ENCODE measurements at regions not wholly inside any gene's neighbourhood (a gene's known extent, or its start where the extent isn't known, plus 50 kb on each side); places are given as distances from the start of the nearest gene placed in this dataset.
A peak's percentile ranks its signal among the peaks of the same experiment; 100 is the strongest.

GRCh38 chr14:101480747-101481530, 80.4 kb upstream of the DIO3 start:
- no peaks in the 10 kb centered on the region for H3K9me3 ChIP-seq (ENCODE audit: control insufficient read depth, low read length)
- 52% methylated on average over 16 of the region's 16 CpGs for WGBS
- no peak overlapping the region for H3K27ac ChIP-seq (ENCODE audit: low read length)
- no peak for ATAC-seq
- DNase-seq = no peak
- no peaks in the 10 kb centered on the region for H3K4me1 ChIP-seq (ENCODE audit: control insufficient read depth, insufficient read depth, low read length)
- intact Hi-C loops (cut with DNase I) = no loop called here
- no peaks in the 10 kb centered on the region for H3K27me3 ChIP-seq (ENCODE audit: control insufficient read depth, insufficient read depth)
- no peak overlapping the region for H3K4me3 ChIP-seq (ENCODE audit: low read length)

GRCh38 chr14:101481557-101481956, 79.7 kb upstream of the DIO3 start:
- intact Hi-C loops (cut with DNase I) = no loop called here
- Histone ChIP-seq H3K27ac (ENCODE audit: low read length) (no peak overlapping the region), H3K9me3 (ENCODE audit: control insufficient read depth, low read length) (no peaks in the 10 kb centered on the region), H3K4me1 (ENCODE audit: control insufficient read depth, insufficient read depth, low read length) (no peaks in the 10 kb centered on the region), H3K4me3 (ENCODE audit: low read length) (no peak overlapping the region), H3K27me3 (ENCODE audit: control insufficient read depth, insufficient read depth) (no peaks in the 10 kb centered on the region)
- DNase-seq (no peak), ATAC-seq (no peak)
- WGBS = 76% methylated on average over 5 of the region's 5 CpGs

DNA sequence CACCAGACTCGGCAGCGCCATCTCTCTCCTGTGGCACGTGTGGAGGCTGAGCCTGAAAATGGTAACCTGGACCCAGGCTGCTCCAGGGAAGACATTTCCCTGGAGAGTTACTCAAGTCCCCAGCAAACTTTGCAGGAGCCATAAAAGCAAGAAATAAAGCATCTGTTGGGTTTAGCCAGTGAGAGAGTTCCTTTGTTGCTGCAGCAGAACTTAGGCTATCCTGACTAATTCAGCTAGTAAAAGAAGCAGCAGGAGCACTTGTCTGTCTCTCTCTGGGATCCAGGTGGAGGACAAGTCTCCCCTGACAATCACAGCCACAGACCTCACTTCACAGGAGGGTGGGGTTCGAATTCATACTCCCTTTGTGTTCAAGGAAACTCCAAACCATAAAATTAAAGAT, 79.2 kb upstream of the DIO3 start:
- intact Hi-C loops (cut with DNase I) = no loop called here
- ATAC-seq (no peak), DNase-seq (no peak)
- 88% methylated on average over 4 of the region's 4 CpGs for WGBS
- Histone ChIP-seq H3K27me3 (ENCODE audit: control insufficient read depth, insufficient read depth) (no peaks in the 10 kb centered on the region), H3K4me3 (ENCODE audit: low read length) (no peak overlapping the region), H3K27ac (ENCODE audit: low read length) (no peak overlapping the region), H3K4me1 (ENCODE audit: control insufficient read depth, insufficient read depth, low read length) (no peaks in the 10 kb centered on the region), H3K9me3 (ENCODE audit: control insufficient read depth, low read length) (no peaks in the 10 kb centered on the region)

GRCh38 chr14:101483829-101484228, 77.5 kb upstream of the DIO3 start:
- no peak overlapping the region for H3K4me3 ChIP-seq (ENCODE audit: low read length)
- DNase-seq (no peak), ATAC-seq (no peak)
- no peak overlapping the region for H3K27ac ChIP-seq (ENCODE audit: low read length)
- no peaks in the 10 kb centered on the region for H3K27me3 ChIP-seq (ENCODE audit: control insufficient read depth, insufficient read depth)
- H3K9me3 ChIP-seq (ENCODE audit: control insufficient read depth, low read length) = no peaks in the 10 kb centered on the region
- WGBS = 87% methylated on average over 4 of the region's 4 CpGs
- no peaks in the 10 kb centered on the region for H3K4me1 ChIP-seq (ENCODE audit: control insufficient read depth, insufficient read depth, low read length)
- intact Hi-C loops (cut with DNase I) = no loop called here

GRCh38 chr14:101489092-101489760, 72.1 kb upstream of the DIO3 start:
- Histone ChIP-seq H3K4me1 (ENCODE audit: control insufficient read depth, insufficient read depth, low read length) (no peaks in the 10 kb centered on the region), H3K9me3 (ENCODE audit: control insufficient read depth, low read length) (no peaks in the 10 kb centered on the region), H3K27ac (ENCODE audit: low read length) (no peak overlapping the region), H3K27me3 (ENCODE audit: control insufficient read depth, insufficient read depth) (no peaks in the 10 kb centered on the region), H3K4me3 (ENCODE audit: low read length) (no peak overlapping the region)
- no peak for ATAC-seq
- WGBS = 73% methylated on average over 9 of the region's 9 CpGs
- no peak for DNase-seq
- intact Hi-C loops (cut with DNase I) = no loop called here

DNA sequence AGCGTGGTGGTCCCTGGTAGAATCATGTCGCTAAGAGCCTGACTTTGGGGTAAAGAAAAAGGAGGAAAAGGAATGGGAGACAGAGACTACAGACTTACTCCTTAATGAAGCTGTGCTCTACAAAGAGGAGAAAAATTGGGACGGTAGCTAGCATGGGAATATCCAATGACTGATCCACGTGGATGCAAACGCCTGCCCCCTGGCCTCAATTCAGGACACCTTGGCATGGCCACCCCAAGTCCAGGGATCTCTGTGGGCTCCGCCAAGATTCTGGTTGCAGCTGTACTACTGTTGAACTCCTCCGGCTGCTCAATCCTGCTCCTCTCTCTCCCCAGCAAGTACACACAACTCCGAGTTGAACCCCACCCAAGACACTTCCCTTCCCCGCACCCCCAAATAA, 70.5 kb upstream of the DIO3 start:
- no peak for ATAC-seq
- no peak for DNase-seq
- no peaks in the 10 kb centered on the region for H3K4me1 ChIP-seq (ENCODE audit: control insufficient read depth, insufficient read depth, low read length)
- no peak overlapping the region for H3K4me3 ChIP-seq (ENCODE audit: low read length)
- no peak overlapping the region for H3K27ac ChIP-seq (ENCODE audit: low read length)
- 81% methylated on average over 9 of the region's 9 CpGs for WGBS
- no peaks in the 10 kb centered on the region for H3K27me3 ChIP-seq (ENCODE audit: control insufficient read depth, insufficient read depth)
- H3K9me3 ChIP-seq (ENCODE audit: control insufficient read depth, low read length) = no peaks in the 10 kb centered on the region
- intact Hi-C loops (cut with DNase I) = no loop called here

- no peaks in the 10 kb centered on the region for H3K9me3 ChIP-seq (ENCODE audit: control insufficient read depth, low read length)
- no peaks in the 10 kb centered on the region for H3K27me3 ChIP-seq (ENCODE audit: control insufficient read depth, insufficient read depth)
- ATAC-seq = no peak
- no peak overlapping the region for H3K4me3 ChIP-seq (ENCODE audit: low read length)
- H3K27ac ChIP-seq (ENCODE audit: low read length) = no peak overlapping the region
- no peaks in the 10 kb centered on the region for H3K4me1 ChIP-seq (ENCODE audit: control insufficient read depth, insufficient read depth, low read length)
- peak in 1 of 3 donors; percentile 1 for DNase-seq
- intact Hi-C loops (cut with DNase I) = no loop called here
- WGBS = 77% methylated on average over 12 of the region's 12 CpGs
Observed at GRCh38 chr14:101491841-101492240, 69.5 kb upstream of the DIO3 start.

DNA sequence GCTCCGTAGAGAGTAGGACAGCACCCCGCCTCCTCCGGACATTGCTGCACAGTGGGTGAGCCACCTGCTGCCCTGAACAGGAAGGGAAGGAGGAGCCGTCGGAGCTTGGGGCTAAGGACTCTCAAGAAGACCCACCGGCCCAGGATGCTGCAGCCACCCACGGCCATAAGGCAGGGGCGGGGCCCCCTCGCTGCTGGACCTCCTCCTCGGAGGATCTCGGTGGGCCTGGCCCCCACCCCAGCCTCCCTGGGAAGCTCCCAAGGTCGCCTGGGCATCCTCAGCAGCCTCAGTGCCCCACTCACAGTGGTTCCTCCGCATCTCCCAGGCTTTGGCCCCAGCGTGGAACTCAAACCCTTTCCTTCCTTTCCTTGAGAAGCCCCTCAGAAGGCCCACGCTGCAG, 68.6 kb upstream of the DIO3 start:
- Histone ChIP-seq H3K27ac (ENCODE audit: low read length) (no peak overlapping the region), H3K27me3 (ENCODE audit: control insufficient read depth, insufficient read depth) (no peaks in the 10 kb centered on the region), H3K9me3 (ENCODE audit: control insufficient read depth, low read length) (no peaks in the 10 kb centered on the region), H3K4me3 (ENCODE audit: low read length) (no peak overlapping the region), H3K4me1 (ENCODE audit: control insufficient read depth, insufficient read depth, low read length) (no peaks in the 10 kb centered on the region)
- intact Hi-C loops (cut with DNase I) = no loop called here
- ATAC-seq = no peak
- 71% methylated on average over 15 of the region's 15 CpGs for WGBS
- peak in 2 of 3 donors; percentile 39 to 40 for DNase-seq

GRCh38 chr14:101494826-101495225, 66.5 kb upstream of the DIO3 start:
- H3K4me3 ChIP-seq (ENCODE audit: low read length) = no peak overlapping the region
- intact Hi-C loops (cut with DNase I) = no loop called here
- H3K27me3 ChIP-seq (ENCODE audit: control insufficient read depth, insufficient read depth) = no peaks in the 10 kb centered on the region
- 63% methylated on average over 7 of the region's 7 CpGs for WGBS
- H3K9me3 ChIP-seq (ENCODE audit: control insufficient read depth, low read length) = no peaks in the 10 kb centered on the region
- DNase-seq = peak in 1 of 3 donors; percentile 25
- no peaks in the 10 kb centered on the region for H3K4me1 ChIP-seq (ENCODE audit: control insufficient read depth, insufficient read depth, low read length)
- no peak overlapping the region for H3K27ac ChIP-seq (ENCODE audit: low read length)
- ATAC-seq = no peak

DNA sequence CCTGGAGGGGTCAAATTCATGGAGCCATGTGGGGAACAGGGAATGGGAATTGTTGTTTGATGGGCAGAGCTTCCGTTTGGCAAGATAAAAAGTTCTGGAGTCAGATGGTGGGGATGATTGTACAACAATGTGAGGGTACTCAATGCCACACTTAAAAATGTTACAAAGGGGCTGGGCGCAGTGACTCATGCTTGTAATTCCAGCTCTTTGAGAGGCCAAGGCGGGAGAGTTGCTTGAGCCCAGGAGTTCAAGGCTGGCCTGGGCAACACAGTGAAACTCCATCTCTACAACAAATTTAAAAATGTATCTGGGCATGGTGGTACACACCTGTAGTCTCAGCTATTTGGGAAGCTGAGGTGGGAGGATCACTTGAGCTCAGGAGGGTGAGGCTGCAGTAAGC, 66.0 kb upstream of the DIO3 start:
- Histone ChIP-seq H3K27ac (ENCODE audit: low read length) (no peak overlapping the region), H3K27me3 (ENCODE audit: control insufficient read depth, insufficient read depth) (no peaks in the 10 kb centered on the region), H3K4me1 (ENCODE audit: control insufficient read depth, insufficient read depth, low read length) (no peaks in the 10 kb centered on the region), H3K4me3 (ENCODE audit: low read length) (no peak overlapping the region), H3K9me3 (ENCODE audit: control insufficient read depth, low read length) (no peaks in the 10 kb centered on the region)
- 93% methylated on average over 3 of the region's 3 CpGs for WGBS
- DNase-seq (peak in 1 of 3 donors; percentile 9), ATAC-seq (no peak)
- intact Hi-C loops (cut with DNase I) = no loop called here

DNA sequence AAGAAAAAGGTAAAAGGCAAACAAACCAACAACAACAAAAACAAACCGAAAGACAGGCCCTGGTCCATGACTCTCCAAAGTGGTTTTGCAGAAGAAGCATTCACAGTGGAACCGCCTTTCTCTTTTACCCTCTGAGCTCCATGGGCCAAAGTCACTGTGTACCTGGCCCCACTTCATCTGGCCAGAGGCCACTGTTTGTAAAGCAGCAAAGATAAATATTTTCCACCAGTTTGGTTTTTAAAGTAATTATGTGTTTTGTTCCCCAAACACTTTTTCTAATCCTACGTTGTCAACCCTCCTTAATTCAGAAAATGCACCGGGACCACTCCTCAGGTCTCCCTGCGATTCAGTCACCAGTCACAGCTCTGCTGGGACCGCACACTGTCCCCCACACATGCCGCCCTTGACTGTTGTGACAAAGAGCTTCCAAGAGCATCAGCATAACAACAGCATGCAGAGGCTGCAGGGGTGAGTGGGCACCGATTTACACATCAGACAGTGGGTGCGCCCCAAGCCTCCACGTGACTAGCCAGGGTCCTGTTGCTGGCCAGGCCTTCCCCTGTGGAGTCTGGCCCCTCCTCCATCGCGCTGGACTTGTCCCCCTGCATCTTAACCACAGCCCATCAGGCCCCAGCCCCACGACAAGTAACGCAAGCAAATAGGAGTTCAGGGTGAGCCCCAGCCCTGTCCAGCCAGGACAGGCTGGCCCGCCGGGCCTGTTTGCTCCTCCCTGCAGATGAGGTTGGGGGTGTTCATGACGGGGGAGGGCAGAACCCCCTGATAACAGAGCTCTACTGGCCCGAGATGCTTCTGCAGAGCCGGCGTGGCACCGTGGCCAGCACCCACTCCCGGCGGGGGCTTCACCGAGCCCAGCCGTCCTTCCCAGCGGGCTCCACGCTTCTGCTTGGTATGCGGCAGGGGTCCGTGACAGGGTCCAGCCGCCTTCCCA, 65.2 kb upstream of the DIO3 start:
- H3K4me1 ChIP-seq (ENCODE audit: control insufficient read depth, insufficient read depth, low read length) = no peaks in the 10 kb centered on the region
- intact Hi-C loops (cut with DNase I) = no loop called here
- no peaks in the 10 kb centered on the region for H3K27me3 ChIP-seq (ENCODE audit: control insufficient read depth, insufficient read depth)
- 36% methylated on average over 30 of the region's 30 CpGs for WGBS
- no peaks in the 10 kb centered on the region for H3K9me3 ChIP-seq (ENCODE audit: control insufficient read depth, low read length)
- DNase-seq = peak in 2 of 3 donors; percentile 25 to 32
- no peak overlapping the region for H3K27ac ChIP-seq (ENCODE audit: low read length)
- H3K4me3 ChIP-seq (ENCODE audit: low read length) = no peak overlapping the region
- no peak for ATAC-seq
